ENCODE measurements at regions not wholly inside any gene's neighbourhood (a gene's known extent, or its start where the extent isn't known, plus 50 kb on each side); places are given as distances from the start of the nearest gene placed in this dataset.

- Histone ChIP-seq H3K9me3 (no peaks in the 10 kb centered on the region), H3K27ac (no peak overlapping the region), H3K27me3 (no peaks in the 10 kb centered on the region), H3K36me3 (no peaks in the 10 kb centered on the region), H3K4me1 (no peaks in the 10 kb centered on the region), H3K4me3 (no peak overlapping the region)
- no peak for DNase-seq
- no peak for TF ChIP-seq POLR2AphosphoS5 (IDR thresholded peaks at IDR 0.05)
- 91 to 96% methylated on average over 2 of the region's 2 CpGs for WGBS, 2 donors
- intact Hi-C loops (cut with DNase I), result no loop called here
These were observed 54.0 kb upstream of the TMLHE start for GRCh38 chrX:155666741-155667140.
